ENCODE measurements at regions not wholly inside any gene's neighbourhood (a gene's known extent, or its start where the extent isn't known, plus 50 kb on each side); places are given as distances from the start of the nearest gene placed in this dataset.
"Not testable (repeated sequence)": the region's sequence is repeated elsewhere in the genome, so short reads cannot be mapped to it uniquely, and the experiment has no call there.

DNA sequence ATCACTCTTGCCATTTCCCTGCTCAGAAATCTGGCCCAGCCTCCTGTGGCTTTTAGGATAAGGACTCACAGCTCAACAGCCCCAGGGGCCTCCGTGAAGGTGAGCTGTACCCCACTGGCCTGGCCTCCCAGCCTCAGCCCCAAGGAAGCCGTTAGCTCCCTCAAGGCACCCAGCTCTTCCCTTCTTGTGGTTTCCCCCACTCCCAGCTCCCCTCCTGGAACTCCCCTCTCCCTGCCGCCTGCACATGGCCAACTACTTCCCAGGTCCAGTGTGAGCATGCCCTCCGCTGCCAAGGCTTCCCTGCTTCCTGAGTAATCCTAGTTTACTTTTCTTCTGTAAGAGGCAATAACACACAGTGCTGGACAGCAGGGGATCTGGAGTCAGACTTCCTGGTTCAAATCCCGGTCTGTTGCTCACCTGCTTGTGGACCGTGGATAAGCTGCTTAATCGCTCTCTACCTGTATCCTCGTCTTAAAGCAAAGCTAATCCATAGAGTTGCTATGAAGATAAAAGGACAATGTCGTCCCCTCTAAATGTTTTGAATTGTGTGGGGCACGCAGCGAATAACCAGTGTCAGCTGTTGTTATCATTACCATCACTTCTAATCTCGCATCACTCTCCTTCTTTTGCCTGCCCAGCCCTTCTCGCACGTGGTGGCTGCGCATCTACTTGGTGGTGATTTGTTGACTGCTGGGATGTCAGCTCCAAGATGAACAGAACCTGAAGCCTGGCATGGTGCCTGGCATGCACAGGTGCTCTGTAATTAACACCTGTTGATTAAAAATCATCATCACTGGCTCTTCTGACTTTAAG is 86.6 kb downstream of the C5orf15 start:
- no peak for DNase-seq (ENCODE audit: low read depth)

DNA sequence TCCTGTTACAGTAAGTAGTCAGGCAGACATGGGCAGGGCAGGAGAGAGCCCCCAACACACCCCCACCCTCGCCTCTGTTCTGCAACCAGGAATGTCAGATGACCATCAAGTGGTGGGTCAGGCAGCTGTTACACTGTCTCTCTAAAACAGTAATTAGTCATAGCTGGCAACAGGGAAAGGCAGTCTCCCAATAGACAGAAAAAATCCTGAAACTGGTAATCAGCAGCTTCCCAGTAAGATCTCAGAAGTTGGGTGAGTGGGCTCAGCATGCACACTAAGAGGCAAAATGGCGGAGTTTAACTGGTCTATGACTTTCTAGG is 90.2 kb downstream of the C5orf15 start:
- DNase-seq (ENCODE audit: low read depth) = no peak

DNA sequence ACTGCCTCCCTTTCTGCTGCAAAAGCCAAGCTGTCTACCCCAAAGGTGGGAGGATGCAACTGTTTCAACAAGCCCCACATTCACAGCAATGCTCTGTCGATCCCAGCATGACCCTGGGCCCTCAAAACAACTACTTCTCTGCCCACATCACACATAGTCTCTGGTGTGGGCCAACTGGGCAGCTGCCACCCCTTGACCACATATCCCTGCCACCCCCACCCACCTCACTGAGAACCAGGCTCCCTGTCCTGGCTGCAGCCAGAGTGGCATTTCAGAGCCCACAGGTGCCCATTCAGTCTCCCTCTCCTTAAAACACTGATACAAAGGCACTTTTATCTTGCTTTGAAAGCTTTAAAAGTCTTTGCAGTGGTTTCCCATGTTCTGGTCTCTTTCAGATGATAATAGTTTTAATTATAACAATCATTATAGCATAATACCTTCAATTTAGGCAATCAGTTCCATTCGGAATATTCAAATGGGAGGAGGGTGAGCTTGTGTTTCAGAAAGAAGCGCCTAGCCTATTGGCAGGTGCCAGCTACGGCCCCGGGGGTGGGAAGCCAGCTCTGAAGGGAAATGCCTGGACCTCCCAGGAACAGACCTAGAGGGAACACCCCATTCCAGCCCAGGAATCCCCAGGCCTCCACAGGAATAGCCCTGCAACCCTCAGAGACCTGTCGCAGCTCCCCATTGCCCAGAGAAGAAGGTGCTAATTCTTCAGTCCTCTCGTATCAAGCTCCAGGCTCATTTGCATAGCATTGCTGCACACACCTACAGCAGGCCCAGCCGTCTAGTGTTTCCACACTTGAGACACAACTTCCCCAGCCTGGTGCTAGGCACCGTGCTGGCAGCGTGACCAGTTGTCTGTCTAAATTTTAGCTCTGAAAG is 90.8 kb downstream of the C5orf15 start:
- DNase-seq (ENCODE audit: low read depth) = no peak

DNA sequence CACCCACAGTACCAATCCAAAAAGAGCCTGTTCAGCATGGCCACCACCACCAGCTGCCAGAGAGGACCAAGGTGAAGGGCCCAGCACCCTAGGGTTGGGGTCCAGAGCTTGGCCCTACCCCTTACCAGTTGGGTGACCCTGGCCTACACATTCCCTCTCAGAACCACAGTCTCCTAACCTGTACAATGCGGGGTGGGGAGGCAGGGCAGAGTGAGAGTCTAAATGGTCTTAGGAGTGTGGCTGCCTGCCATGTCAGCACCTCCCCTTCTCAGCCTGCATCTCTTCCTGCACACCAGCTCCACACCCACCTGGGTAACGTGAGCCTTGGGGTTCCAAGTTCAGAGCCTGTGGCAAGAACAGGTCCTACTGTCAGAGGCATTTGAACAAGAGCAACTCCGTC is 92.2 kb downstream of the C5orf15 start:
- DNase-seq (ENCODE audit: low read depth) = no peak

DNA sequence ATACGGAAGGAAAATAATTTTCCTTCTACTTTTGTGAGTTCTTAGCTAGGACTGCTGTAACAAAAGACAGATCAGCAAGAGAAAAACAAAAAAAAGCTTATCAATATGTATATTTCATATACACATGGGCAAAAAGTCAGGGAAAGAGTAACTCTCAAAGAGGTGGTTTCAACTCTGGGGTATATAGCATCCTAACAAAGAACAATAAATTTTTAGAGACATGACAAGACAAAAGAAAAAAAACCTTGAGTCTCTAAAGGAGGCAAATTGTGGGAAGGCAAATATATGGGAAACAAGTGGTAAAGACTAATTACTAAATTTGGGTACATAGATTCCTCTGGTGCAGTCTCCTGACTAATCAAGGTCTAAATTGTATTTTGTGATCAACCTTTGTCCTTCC is 93.2 kb downstream of the C5orf15 start:
- DNase-seq (ENCODE audit: low read depth) = no peak

DNA sequence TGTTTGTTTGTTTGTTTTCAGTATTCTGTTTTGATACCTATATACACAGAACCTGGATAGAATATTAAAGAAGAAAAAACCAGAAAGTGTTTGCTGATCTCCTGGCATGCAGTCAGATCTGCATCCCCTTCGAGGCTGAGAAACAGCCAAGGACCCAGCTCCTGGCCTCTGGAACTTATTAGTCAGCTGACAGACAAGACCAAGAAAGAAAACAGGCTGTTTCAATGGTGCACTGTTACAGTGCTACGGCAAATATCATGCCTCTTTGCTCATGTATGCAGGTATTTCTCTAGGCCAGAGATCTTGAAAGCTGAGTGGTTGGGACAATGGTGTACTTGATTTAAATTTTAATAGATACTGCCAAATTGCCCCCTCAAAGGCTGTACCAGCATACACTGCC is 95.0 kb downstream of the C5orf15 start:
- DNase-seq (ENCODE audit: low read depth) = no peak

DNA sequence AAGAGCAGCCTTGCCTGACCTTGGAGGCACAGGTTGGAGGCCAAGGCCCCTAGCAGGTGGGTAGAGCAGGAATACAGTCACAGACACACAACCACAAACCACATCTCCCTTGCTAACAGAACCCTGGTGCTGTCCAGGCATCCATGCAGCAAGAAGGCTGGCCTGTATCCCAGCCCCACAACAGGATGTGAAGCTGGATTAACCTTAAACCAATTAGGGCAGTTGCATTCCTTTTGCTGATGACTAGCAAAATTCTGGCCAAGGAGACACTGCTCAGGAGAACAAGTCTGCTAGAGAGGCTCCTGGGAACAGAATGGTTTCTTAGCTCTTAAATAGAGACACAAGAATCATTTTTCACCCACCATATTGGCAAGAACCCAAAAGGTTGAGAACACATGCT is 97.8 kb downstream of the C5orf15 start:
- no peak for DNase-seq (ENCODE audit: low read depth)

DNA sequence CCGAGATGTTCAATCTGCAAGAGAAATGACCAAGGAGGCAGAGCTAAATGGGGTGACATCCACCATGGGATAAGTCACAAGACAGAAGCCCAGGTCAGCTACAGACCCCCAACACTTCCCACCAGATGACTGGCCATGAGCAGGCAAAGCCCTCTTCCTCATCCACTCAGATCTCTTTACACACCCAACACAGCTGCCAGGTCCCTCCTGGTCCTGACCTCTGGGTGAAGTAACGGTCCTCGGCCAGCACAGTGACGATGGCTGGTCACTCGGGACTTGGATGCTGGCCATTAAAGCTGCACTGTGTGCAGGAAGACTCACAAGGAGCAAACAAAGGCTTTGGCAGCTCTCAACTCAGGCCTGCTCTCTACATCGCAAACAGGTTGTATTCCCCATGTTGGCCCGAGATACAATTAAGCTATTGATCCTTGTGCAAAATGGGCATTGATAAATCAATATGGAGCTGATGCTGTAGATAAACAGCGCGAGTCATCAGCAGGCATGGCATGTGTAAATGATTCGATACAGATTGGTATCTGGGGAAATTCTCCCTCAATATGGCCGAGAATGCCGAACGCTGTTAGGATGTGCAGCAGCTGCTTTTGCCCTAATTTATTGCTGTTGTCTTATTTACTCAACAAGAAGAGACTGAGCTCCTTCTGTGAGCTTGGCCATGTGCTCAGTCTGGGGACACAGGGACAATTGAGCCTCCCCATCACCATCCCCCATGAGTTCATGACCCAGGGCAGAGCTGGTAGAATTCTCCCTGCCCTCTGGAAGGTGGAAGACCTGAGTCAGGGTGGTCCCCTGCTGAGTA is 98.7 kb downstream of the C5orf15 start:
- DNase-seq (ENCODE audit: low read depth) = no peak

DNA sequence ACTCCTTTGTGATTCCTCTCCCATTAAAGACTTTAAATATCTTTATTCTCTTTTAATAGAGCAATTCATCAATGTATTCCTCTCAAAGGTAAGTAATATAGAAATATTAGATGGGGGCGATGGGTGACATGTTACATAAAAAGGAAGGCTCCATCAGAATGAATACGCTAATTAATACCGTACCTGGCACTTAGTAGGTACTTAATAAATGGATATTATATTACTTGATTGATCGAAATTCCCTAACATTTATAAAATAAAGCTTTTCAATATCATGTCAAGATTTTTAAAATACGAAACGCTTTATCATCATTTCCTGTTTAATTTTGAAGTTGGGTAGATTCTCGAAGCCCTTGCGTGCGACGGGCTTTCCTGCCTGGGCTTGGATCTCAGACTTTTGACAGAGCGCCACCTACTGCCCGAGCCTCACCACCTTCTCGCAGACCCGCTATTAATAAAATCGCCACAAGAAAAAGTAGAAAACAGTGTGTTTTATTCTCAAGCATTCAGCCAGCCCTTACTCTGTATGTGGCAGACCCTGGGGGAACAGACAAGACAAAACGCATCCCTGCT is 99.4 kb downstream of the C5orf15 start:
- peak; percentile 56 for DNase-seq (ENCODE audit: low read depth)

DNA sequence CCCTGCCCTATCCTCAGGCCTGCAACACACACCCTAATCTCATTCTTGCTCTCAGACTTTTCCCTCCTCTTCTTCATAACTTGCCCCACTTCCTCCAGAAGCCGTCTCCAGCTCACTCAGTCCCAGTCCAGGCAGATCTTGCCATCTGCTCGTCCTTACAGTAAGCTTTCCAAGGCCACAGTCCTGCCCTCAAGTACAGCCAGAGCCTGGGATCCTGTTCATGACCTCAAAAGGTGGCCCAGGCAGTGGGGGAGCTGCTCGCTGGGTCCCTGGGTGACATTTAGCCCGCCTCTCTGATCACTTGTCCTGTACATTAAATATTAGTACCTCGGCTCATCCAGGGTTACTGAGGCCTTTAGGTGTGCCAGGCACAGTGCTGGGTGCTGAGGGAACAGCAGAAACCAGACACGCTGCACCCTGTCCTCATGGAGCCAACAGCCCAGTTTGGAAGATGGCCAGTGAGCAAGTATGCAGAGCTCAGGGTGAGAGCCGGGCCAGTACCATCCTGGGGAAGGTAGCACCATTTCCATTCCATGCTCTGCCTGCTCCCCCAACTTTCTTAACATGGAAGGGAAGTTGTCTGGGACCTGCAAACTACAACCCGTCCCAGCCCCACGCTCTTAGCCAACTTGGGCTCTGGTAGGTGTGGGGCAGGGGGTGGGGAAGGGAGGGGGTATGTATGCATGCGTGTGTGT is 100.4 kb downstream of the C5orf15 start:
- DNase-seq (ENCODE audit: low read depth) = no peak

DNA sequence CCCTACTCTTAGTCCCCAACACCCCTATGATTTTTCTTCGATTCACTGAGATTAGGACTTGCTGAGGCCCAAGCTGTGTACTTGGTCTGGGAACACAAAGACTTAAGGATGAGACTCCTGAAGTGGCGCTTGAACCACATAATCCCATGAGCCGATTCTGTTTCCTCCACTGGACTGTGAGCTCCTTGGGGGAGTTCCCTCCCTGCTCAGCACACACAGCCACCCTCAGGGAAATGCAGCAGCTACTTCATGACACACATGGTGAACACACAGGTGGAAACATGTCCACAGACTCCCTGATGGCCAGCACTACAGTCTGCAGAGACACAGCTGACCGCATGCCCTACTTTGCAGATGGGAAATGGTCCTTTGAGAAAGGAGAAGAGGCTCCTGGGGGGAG is 101.1 kb downstream of the C5orf15 start:
- no peak for DNase-seq (ENCODE audit: low read depth)

DNA sequence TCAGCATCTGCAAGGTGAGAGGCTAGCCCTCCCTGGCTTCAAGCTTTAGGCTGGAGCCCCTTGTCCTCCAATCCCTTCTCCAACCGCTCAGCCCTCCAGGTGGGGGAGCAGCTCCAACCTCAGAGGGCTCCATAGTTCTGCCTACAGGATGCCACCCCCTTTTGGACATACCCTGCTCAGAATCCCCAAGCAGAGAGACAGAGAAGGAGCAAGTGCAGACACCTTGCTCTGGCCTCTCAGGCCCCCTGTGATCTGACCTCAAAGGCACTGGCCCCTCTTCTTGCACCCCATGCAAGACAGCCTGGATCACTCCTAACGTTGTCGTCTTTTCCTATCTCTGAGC is 101.6 kb downstream of the C5orf15 start:
- DNase-seq (ENCODE audit: low read depth) = no peak

DNA sequence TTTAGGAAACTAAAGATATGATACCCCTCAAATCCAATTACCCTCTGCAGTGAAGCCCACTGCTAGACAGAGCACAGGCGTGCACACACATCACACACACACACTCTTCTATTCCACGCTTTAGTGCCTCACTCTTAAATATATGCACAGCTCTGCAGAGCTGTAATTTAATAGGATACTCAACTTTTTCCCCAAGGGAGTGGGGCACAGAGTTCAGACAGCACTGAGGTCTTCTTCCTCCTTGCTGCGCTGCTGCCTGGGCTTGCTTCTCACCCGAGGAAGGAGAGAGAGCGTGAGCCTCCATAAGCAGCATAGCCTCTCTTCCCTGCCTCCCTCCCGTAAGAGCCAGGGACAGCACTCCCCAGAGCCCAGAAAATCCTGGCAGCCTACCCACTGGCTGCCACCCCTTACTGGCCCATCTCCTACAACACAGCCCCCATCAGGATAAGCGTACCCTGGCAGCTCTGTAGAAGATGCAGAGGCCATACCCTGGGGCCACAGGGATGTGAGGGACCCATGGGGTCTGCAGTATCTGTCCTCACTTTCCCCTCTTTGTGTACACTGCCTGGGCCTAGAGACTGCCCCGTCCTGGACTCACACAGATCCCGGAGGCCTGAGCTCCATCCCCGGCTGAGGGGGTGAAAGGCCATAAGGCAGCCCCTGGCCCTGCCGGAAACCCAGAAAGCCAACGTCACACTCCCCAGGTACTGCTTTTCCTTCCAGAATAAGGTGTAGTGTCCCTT is 102.1 kb downstream of the C5orf15 start:
- DNase-seq (ENCODE audit: low read depth) = no peak

DNA sequence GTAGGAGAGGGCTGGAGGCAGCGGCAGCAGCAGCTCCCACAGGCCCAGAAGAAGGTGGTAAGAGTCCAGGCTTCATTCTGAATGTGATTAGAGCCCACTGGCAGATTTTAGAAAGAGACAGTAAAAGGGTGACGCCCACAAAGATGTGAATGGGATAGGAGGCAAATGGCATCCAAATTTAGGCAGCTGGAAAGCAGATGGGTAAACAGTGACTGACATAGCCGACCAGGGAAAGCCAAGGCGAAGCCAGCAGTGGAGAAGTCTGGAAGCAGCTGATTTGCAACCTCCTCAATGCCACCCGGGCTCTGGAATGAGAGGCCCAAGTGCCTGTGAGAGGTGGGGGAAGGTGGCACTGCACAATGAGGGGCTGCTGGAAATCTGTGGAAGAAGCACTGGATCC is 103.3 kb downstream of the C5orf15 start:
- no peak for DNase-seq (ENCODE audit: low read depth)

DNA sequence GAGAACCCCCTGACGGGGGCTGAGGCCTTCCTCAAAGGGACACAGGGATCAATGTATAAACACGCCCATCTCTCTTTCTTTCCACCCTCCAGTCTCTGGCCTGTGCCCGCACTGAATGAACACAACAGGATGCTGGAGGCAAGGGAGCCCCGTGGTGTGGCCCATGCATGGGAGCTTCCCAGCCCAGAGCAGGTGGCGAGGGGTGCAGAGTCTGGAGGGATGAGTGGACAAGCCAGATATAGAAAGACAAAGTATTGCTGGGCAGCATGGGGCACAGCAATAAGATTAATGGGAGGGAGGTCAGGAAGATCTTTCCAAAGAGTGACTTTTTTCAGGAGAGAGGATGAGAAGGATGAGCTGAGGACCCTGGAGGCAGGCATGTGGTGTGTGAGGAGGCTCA is 103.7 kb downstream of the C5orf15 start:
- DNase-seq (ENCODE audit: low read depth) = no peak

DNA sequence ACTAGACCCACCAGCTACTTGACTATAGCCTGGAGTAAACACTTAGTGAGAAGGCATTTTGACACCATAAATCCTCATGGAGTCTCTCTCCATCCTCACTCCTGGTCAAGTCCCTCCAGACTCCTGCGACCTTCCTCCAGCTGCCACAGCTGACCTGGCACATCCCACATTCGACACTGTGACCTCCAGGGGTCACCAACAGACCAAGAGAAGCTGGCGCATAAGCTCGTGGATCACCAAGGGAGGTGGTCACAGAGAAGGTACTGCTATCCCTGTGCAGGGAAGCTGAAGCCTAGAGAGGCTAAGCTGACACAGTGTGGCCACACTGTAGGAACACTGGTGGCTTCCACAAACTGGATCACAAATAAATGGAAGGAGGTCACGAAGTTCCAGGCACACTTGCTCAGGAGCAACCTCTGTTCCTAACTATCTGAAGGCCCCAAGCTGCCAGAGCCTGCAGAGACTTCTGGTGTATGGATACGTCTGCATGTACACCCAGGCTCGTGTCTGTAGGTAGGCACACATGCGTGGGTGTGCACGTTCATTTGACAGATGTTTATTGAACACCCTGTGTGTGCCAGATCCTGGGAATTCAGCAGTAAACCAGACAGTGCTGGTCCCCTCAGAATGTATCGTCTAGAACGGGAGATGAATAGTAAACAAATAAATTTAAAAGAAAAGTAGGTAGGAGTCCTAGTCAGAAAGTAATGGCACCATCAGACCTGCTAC is 104.4 kb downstream of the C5orf15 start:
- no peak for DNase-seq (ENCODE audit: low read depth)

DNA sequence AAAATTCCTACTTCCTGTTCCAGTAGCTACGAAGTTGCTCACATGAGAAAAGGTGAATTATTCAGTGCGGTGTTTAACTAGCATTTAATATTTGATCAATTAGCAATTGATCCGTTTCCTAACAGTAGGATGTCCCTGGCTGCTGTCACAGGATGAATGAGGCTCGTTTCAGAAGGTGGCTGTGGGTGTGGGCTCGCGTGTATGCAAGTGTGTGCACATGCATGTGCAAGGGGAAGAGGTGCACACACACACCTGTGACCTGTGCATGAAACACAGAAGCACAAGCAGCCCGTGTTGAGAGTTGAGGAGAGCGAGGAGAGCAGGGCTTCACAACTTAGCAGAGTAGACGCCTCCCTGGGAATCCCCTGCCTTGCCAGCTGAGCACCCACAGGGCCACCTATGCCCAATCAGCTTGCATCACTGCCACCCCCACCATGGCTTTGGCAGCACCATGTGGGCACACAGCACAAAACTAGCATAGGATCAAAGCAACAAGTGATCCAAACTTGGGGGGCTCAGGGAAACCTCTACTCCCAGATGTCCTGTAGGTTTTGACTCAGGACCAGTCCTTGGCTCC is 107.2 kb downstream of the C5orf15 start:
- peak; percentile 7 for DNase-seq (ENCODE audit: low read depth)

DNA sequence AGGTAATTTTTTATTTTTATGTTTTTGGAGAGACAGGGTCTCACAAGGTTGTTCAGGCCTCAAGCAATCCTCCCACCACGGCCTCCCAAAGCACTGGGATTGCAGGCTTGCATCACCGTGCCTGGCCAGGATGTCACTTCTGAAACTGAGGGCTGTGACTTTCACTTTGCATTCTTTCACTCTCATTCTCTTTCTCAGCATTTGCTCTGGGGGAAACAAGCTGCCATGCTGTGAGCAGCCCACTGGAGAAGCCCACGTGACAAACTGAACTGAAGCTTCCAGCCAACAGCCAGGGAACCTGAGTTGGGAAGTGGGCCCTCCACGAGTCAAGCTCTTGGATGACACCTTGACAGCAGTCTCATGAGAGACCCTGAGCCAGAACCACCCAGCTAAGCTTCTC is 109.4 kb downstream of the C5orf15 start:
- DNase-seq (ENCODE audit: low read depth) = no peak

DNA sequence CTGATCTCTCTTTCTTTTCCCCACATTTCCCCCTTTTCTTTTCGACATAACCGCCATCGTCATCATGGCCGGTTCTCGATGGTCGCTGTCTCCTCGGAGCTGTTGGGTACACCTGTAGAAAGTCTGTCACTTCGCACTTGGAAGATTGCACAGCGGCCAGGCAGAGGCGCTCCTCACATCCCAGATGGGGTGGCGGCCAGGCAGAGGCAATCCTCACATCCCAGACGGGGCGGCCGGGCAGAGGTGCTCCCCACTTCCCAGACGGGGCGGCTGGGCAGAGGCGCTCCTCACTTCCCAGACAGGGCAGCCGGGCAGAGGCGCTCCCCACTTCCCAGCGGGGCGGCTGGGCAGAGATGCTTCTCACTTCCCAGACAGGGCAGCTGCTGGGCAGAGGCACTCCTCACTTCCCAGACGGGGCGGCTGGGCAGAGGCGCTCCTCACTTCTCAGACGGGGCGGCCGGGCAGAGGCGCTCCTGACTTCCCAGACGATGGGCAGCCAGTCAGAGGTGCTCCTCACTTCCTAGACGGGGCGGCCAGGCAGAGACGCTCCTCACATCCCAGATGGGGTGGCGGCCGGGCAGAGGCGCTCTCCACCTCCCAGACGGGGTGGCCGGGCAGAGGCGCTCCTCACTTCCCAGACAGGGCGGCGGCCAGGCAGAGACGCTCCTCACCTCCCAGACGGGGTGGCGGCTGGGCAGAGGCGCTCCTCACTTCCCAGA is 110.7 kb downstream of the C5orf15 start:
- DNase-seq (ENCODE audit: low read depth) = not testable (repeated sequence)

All from stimulated activated CD4-positive, alpha-beta T cell treated with anti-CD3 and anti-CD28 coated beads, Interleukin-2, amount 100 ng/mL, for 4 hours (primary cell).